ENCODE measurements at regions not wholly inside any gene's neighbourhood (a gene's known extent, or its start where the extent isn't known, plus 50 kb on each side); places are given as distances from the start of the nearest gene placed in this dataset.
"Not testable (repeated sequence)": the region's sequence is repeated elsewhere in the genome, so short reads cannot be mapped to it uniquely, and the experiment has no call there.

DNA sequence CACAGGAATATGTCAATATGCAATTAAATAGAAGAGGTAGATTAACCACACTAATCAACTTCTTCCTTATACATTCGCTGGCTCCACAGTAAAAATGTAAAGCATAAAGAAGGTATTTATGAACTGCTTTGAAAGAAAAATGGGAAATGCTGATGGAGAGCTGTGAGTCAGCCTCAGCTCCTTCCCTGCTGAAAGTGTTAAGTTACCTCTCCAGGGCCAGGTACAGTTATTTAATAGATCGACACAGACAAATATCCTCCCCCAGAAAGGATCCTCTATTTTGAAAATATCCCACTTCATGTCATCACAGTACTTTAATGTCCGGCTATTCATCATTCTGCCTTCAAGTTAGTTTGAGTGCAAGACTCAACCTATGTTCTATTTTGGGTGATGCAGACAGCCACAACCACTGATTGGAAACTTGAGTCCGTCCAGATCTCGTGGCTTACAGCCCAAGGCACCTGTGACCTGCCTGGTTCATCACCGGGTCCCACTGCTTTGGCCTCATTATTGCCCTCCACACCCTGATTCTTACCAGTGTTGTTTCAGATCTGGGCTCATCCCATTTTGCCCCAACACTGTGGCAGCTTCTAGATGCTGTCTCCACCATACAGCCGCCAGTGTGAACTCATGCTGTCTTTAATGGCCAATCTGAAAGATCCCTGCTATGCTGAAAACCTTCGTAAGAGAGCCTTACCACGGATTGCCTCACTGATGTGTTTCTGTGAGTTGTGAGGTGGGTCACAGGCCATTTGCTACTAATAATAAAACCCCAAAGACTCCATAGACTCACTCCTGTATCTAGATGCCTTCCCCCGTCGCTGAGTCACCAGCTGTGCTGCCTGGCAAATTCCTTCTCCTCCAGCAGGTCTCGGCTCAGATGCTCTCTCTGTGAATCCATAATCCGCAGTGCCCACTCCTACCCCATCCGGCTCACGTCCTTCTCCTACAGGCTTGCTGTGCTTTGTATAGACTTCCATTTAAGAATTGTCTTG lies 56.2 kb upstream of the DDAH1 start:
- H3K4me3 ChIP-seq (ENCODE audit: low read depth, low read length); in situ Hi-C loops (cut with HindIII; ENCODE audit: low sequenced_read_pairs): not testable (repeated sequence)
- DNase-seq (ENCODE audit: low read depth, low spot score) = peak; percentile 88

DNA sequence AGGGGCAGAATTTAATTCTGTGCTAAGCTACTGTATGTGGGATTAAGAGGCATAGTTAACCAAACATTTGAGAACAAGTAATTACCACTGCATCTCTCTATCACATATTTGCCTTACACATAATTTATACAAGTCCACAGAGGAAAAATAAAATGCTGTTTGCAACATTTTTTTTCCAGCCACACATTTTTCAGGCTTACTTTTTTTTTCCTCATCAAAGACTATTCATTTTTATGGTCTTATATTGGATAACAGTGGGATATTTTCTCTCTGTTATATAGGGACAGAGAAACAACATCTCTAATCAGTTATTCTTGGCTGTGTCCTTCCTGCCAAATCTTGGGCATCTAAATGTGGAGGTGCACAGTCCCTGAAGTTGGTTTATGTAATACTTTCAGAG lies 57.5 kb upstream of the DDAH1 start:
- H3K4me3 ChIP-seq (ENCODE audit: low read depth, low read length); DNase-seq (ENCODE audit: low read depth, low spot score); in situ Hi-C loops (cut with HindIII; ENCODE audit: low sequenced_read_pairs): not testable (repeated sequence)

DNA sequence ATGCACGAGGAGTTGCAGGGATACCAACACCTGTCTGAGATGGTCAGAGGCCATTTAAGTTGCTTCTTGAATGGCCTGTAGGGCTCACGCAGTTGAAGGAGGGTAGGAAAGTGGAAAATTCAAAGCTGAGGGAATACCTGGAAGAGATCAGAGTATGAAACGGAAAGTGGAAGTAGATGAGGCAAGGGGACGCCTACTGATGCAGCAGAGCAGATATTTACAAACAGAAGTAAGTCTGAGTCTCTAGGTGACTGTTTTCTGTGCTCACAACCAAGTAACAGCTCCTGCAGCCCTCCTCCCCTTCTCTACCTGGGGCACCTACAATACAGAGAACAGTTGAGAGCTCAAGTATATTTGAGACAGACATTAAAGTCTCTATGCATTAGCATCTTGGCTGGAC lies 57.5 kb upstream of the CCN1 start:
- H3K4me3 ChIP-seq (ENCODE audit: low read depth, low read length); in situ Hi-C loops (cut with HindIII; ENCODE audit: low sequenced_read_pairs); DNase-seq (ENCODE audit: low read depth, low spot score): not testable (repeated sequence)

DNA sequence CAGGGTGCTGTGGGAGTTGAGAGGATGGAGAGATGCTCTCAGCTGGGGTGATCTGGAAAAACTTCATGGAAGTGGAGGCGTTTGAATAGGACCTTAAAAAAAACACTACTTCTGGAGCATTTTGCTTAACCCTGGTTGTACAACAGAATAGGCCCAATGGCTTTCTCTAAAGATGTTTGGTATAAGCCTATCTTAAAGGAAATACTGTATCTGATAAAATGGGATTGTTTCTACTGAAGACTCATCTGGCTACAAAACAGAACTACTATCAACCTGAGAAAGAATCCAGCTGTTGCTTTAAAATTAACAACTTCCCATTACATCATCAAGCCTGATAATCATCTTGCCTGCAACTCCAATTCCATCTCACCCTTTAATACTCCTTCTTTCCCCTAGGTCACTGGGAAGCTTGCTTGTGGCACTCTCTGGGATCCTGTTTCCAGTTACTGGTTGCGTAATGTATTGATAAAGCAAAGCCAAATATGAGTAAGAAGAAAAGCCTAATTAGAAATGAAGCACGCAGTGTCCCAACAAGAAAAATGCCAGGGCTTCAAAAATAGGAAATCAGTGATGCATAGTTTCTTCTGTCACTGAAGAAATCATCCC lies 56.2 kb upstream of the CCN1 start:
- in situ Hi-C loops (cut with HindIII; ENCODE audit: low sequenced_read_pairs); H3K4me3 ChIP-seq (ENCODE audit: low read depth, low read length); DNase-seq (ENCODE audit: low read depth, low spot score): not testable (repeated sequence)

DNA sequence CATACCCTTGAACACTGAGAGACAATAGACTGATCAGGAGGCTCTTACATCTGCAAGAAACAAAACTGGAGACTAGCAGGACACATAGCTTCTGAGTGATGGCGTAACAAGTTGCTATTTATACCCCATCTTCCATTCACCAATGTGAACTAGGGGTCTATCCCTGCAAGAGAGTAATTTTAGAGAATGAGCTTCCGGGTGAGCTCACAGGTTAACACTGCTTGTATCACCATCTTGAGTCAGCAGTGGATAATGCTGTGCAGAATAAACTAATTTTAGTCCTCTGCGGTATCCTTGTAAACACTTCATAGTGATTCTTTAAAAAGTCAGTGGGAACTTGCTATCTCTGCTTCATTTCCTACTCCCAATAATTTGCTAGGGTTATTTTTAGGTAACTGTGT lies 55.0 kb upstream of the CCN1 start:
- H3K4me3 ChIP-seq (ENCODE audit: low read depth, low read length); in situ Hi-C loops (cut with HindIII; ENCODE audit: low sequenced_read_pairs): not testable (repeated sequence)
- DNase-seq (ENCODE audit: low read depth, low spot score) = peak; percentile 62

DNA sequence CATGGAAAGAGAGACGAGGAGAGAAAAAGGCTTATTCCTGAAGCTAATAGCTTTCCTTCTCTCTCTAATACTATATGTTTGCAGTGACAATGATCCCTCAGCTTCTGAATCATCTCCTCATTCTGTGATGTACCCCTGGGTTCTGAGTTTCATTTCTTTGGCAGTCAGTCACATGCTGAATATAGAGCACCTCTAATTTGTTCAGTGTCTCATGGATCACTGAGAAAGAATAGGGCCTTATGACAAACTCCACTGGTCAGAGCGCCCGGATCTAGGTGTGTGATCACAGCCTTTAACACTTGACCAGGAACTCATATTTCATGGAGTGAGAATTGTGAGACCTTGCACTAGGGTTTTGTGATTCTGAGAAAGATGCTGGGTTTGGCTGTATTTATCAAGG lies 54.3 kb upstream of the CCN1 start:
- in situ Hi-C loops (cut with HindIII; ENCODE audit: low sequenced_read_pairs); H3K4me3 ChIP-seq (ENCODE audit: low read depth, low read length); DNase-seq (ENCODE audit: low read depth, low spot score): not testable (repeated sequence)

DNA sequence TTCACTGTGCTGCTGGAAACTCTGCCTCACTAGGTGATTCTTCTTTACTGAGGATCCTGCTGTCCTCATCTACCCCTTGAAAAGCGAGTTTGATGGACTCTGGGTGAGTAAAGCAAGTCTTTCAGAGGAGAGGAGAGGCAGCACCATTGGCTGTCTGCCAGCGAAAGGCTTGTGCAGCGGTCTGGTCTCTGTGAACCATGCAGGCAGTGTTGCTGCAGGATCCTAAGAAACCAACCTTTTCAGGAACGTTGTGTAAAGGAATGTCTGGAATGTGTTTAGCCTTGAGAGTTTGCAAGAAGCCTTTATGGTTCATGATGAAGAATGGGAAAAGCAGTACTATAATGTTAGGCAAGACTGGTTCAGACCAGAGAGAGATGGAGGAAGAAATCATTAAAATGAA lies 53.4 kb upstream of the CCN1 start:
- in situ Hi-C loops (cut with HindIII; ENCODE audit: low sequenced_read_pairs); H3K4me3 ChIP-seq (ENCODE audit: low read depth, low read length): not testable (repeated sequence)
- DNase-seq (ENCODE audit: low read depth, low spot score) = peak; percentile 90
